H9 (cell line): ENCODE measurements at regions not wholly inside any gene's neighbourhood (a gene's known extent, or its start where the extent isn't known, plus 50 kb on each side); places are given as distances from the start of the nearest gene placed in this dataset.

Experiments used
- DNase-seq: peaks from one replicate; pipeline ENCODE4 v3.0.0-alpha.2; 2017
- H2AFZ ChIP-seq: one replicate; pipeline ENCODE4 v1.6.1; 2013; ENCODE audit warnings: mild to moderate bottlenecking, low read length, control low read depth, moderate library complexity
- H2AK5ac ChIP-seq: 2 replicates; pipeline ENCODE4 v1.6.1; 2013; ENCODE audit warnings: low read length, control low read depth, mixed read lengths; ENCODE audit not compliant: insufficient read length
- H2BK120ac ChIP-seq: one replicate; pipeline ENCODE4 v1.6.1; 2013; ENCODE audit warnings: low read depth, mild to moderate bottlenecking, low read length, control low read depth, inconsistent platforms; ENCODE audit not compliant: poor library complexity, severe bottlenecking
- H2BK12ac ChIP-seq: 2 replicates; pipeline ENCODE4 v1.6.1; 2013; ENCODE audit warnings: low read length, control low read depth, mixed read lengths, low read depth; ENCODE audit not compliant: insufficient read length
- H2BK15ac ChIP-seq: 2 replicates; pipeline ENCODE4 v1.6.1; 2013; ENCODE audit warnings: low read depth, low read length, control low read depth
- H2BK20ac ChIP-seq: one replicate; pipeline ENCODE4 v1.6.1; 2013; ENCODE audit warnings: low read depth, mild to moderate bottlenecking, low read length, control low read depth, inconsistent platforms; ENCODE audit not compliant: poor library complexity, severe bottlenecking
- H2BK5ac ChIP-seq: 2 replicates; pipeline ENCODE4 v1.6.1; 2013; ENCODE audit warnings: low read length, control low read depth, mixed read lengths; ENCODE audit not compliant: insufficient read length
- H3K14ac ChIP-seq: 2 replicates; pipeline ENCODE4 v1.6.1; 2013; ENCODE audit warnings: low read length, control low read depth; ENCODE audit not compliant: insufficient read depth
- H3K18ac ChIP-seq: 2 replicates; pipeline ENCODE4 v1.6.1; 2013; ENCODE audit warnings: low read depth, mild to moderate bottlenecking, mixed read lengths, low read length, control low read depth; ENCODE audit not compliant: insufficient read length
- H3K23ac ChIP-seq: 2 replicates; pipeline ENCODE4 v1.6.1; 2013; ENCODE audit warnings: low read length, control low read depth, mixed read lengths, low read depth; ENCODE audit not compliant: insufficient read length
- H3K23me2 ChIP-seq: 2 replicates; pipeline ENCODE4 v1.6.1; 2013; ENCODE audit warnings: low read depth, mild to moderate bottlenecking, mixed read lengths, low read length, control low read depth; ENCODE audit not compliant: insufficient read length, poor library complexity, severe bottlenecking
- H3K27ac ChIP-seq: 2 replicates; pipeline ENCODE4 v1.5.1; 2013; ENCODE audit warnings: low read length, control low read depth, mixed read lengths, low read depth; ENCODE audit not compliant: insufficient read length
- H3K27me3 ChIP-seq: 2 replicates; pipeline ENCODE4 v1.6.1; 2013; ENCODE audit warnings: low read length, control low read depth, inconsistent platforms; ENCODE audit not compliant: insufficient read depth
- H3K4ac ChIP-seq: 2 replicates; pipeline ENCODE4 v1.6.1; 2013; ENCODE audit warnings: low read depth, mild to moderate bottlenecking, control low read depth, inconsistent platforms, low read length, moderate library complexity
- H3K4me1 ChIP-seq: 2 replicates; pipeline ENCODE4 v1.6.1; 2013; ENCODE audit warnings: low read length, control low read depth, inconsistent platforms; ENCODE audit not compliant: insufficient read depth
- H3K4me2 ChIP-seq: 2 replicates; pipeline ENCODE4 v1.6.1; 2013; ENCODE audit warnings: low read length, control low read depth, mixed read lengths; ENCODE audit not compliant: insufficient read length, insufficient read depth
- H3K56ac ChIP-seq: 2 replicates; pipeline ENCODE4 v1.6.1; 2013; ENCODE audit warnings: low read depth, mild to moderate bottlenecking, mixed read lengths, low read length, control low read depth; ENCODE audit not compliant: insufficient read length
- H3K79me1 ChIP-seq: 2 replicates; pipeline ENCODE4 v1.6.1; 2013; ENCODE audit warnings: low read depth, mild to moderate bottlenecking, moderate library complexity, low read length, control low read depth, inconsistent platforms; ENCODE audit not compliant: insufficient read depth, poor library complexity, severe bottlenecking
- H3K79me2 ChIP-seq: 2 replicates; pipeline ENCODE4 v1.6.1; 2013; ENCODE audit warnings: low read length, control low read depth, inconsistent platforms; ENCODE audit not compliant: insufficient read depth
- H3K9ac ChIP-seq: 2 replicates; pipeline ENCODE4 v1.6.1; 2013; ENCODE audit warnings: low read length, control low read depth, mixed read lengths; ENCODE audit not compliant: insufficient read length; ENCODE audit errors: extremely low read depth
- H3K9me3 ChIP-seq: one replicate; pipeline ENCODE4 v1.6.1; 2013; ENCODE audit warnings: low read depth, low read length, inconsistent platforms; ENCODE audit not compliant: control insufficient read depth
- H3T11ph ChIP-seq: one replicate; pipeline ENCODE4 v1.6.1; 2013; ENCODE audit warnings: mild to moderate bottlenecking, low read length, control low read depth, inconsistent platforms
- H4K20me1 ChIP-seq: one replicate; pipeline ENCODE4 v1.6.1; 2013; ENCODE audit not compliant: control insufficient read depth, insufficient read length, insufficient read depth
- H4K5ac ChIP-seq: 2 replicates; pipeline ENCODE4 v1.6.1; 2013; ENCODE audit warnings: low read depth, mild to moderate bottlenecking, mixed read lengths, low read length, control low read depth; ENCODE audit not compliant: insufficient read length
- H4K8ac ChIP-seq: replicated peaks from 2 replicates; pipeline ENCODE4 v1.6.1; 2013; ENCODE audit warnings: low read length, control low read depth, mixed read lengths, low read depth; ENCODE audit not compliant: insufficient read length
- H4K91ac ChIP-seq: 2 replicates; pipeline ENCODE4 v1.6.1; 2013; ENCODE audit warnings: low read depth, mild to moderate bottlenecking, moderate library complexity, mixed read lengths, low read length, control low read depth; ENCODE audit not compliant: insufficient read length
- H3K27ac Mint-ChIP-seq, 3 experiments: 2 replicates in 2 of 3; 3 replicates in 1 of 3; pipeline ENCODE4 v1.8.0; 2020 to 2021; ENCODE audit warnings: mixed read lengths in 3 of 3, mild to moderate bottlenecking in 1 of 3, moderate library complexity in 1 of 3
- H3K27me3 Mint-ChIP-seq: 2 replicates; pipeline ENCODE4 v1.8.0; 2021; ENCODE audit warnings: low read depth, mild to moderate bottlenecking, moderate library complexity, mixed read lengths
- H3K36me3 Mint-ChIP-seq, 3 experiments: 2 replicates in 2 of 3; 3 replicates in 1 of 3; pipeline ENCODE4 v1.8.0; 2020 to 2021; ENCODE audit warnings: low read depth in 3 of 3, mixed read lengths in 3 of 3; ENCODE audit not compliant: insufficient read depth in 1 of 3
- H3K4me1 Mint-ChIP-seq, 2 experiments: 2 replicates each; pipeline ENCODE4 v1.8.0; 2020; ENCODE audit warnings: mixed read lengths in 2 of 2
- H3K4me3 Mint-ChIP-seq, 2 experiments: 2 replicates in 1 of 2; 3 replicates in 1 of 2; pipeline ENCODE4 v1.8.0; 2020 to 2021; ENCODE audit warnings: mild to moderate bottlenecking in 2 of 2, mixed read lengths in 2 of 2, moderate library complexity in 1 of 2
- H3K9me3 Mint-ChIP-seq, 2 experiments: 2 replicates in 1 of 2; 3 replicates in 1 of 2; pipeline ENCODE4 v1.8.0; 2020; ENCODE audit warnings: mild to moderate bottlenecking in 2 of 2, mixed read lengths in 2 of 2, moderate library complexity in 1 of 2
- WGBS: extraction: QIAGEN DNeasy Blood & Tissue Kit; methylation state at CpG from one replicate; pipeline ENCODE4 v1.1.7; 2013; ENCODE audit warnings: missing lambda C conversion rate, low lambda C conversion rate, mixed read lengths; ENCODE audit not compliant: insufficient read length; ENCODE audit errors: extremely low coverage; 5-methylcytosine and 5-hydroxymethylcytosine counted together
- TF ChIP-seq, protein P1 (sequence below): fragments of 200-600 bp; sonication (generic); conservative IDR thresholded peaks from 3 replicates; pipeline ENCODE4 v1.8.0; 2021; ENCODE audit warnings: antibody characterized with exemption, mild to moderate bottlenecking

DNA sequence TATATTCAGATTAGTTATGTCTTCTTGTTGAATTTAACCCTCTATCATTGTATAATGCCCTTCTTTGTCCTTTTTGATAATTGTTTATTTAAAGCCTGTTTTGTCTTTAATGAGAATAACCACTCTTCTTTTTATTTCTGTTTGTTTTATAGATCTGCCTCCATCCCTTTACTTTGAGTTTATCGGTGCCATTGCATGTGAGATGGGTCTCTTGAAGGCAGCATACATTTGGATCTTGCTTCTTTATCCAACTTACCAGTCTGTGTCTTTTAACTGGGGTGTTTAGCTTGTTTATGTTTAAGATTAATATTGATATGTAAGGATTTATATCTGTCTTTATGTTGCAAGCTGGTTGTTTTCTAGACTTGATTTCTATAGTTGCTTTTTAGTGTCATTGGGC, 115.8 kb downstream of the RTL3 start:
- Histone ChIP-seq H3K79me1 (no peaks in the 10 kb centered on the region), H2AK5ac (no peak overlapping the region), H4K20me1 (no peaks in the 10 kb centered on the region), H3K4ac (no peak overlapping the region), H2BK12ac (no peak overlapping the region), H3K56ac (no peak overlapping the region), H4K91ac (no peak overlapping the region), H3K23ac (no peak overlapping the region), H3K14ac (no peak overlapping the region), H4K5ac (no peak overlapping the region), H3K9me3 (peaks cover 14% of the 10 kb centered on the region), H4K8ac (no peak overlapping the region), H3T11ph (no peak overlapping the region), H2AFZ (no peak overlapping the region), H2BK15ac (no peak overlapping the region), H3K23me2 (no peaks in the 10 kb centered on the region), H3K4me1 (no peaks in the 10 kb centered on the region), H2BK120ac (no peak overlapping the region), H2BK20ac (no peak overlapping the region), H3K4me2 (no peak overlapping the region), H3K79me2 (no peaks in the 10 kb centered on the region), H3K27me3 (no peaks in the 10 kb centered on the region), H3K18ac (no peak overlapping the region), H3K27ac (no peak overlapping the region), H2BK5ac (no peak overlapping the region), H3K9ac (no peak overlapping the region)
- TF ChIP-seq, protein P1, sequence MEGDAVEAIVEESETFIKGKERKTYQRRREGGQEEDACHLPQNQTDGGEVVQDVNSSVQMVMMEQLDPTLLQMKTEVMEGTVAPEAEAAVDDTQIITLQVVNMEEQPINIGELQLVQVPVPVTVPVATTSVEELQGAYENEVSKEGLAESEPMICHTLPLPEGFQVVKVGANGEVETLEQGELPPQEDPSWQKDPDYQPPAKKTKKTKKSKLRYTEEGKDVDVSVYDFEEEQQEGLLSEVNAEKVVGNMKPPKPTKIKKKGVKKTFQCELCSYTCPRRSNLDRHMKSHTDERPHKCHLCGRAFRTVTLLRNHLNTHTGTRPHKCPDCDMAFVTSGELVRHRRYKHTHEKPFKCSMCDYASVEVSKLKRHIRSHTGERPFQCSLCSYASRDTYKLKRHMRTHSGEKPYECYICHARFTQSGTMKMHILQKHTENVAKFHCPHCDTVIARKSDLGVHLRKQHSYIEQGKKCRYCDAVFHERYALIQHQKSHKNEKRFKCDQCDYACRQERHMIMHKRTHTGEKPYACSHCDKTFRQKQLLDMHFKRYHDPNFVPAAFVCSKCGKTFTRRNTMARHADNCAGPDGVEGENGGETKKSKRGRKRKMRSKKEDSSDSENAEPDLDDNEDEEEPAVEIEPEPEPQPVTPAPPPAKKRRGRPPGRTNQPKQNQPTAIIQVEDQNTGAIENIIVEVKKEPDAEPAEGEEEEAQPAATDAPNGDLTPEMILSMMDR: no peak
- Mint-ChIP-seq H3K36me3 (peaks cover 11 to 31% (median 15%) of the 10 kb centered on the region in 3 experiments), H3K9me3 (peaks cover 89 to 90% of the 10 kb centered on the region in 2 experiments), H3K27me3 (no peaks in the 10 kb centered on the region), H3K4me1 (no peaks in the 10 kb centered on the region), H3K27ac (no peak overlapping the region), H3K4me3 (no peak overlapping the region)
- WGBS: no CpG with 5 or more reads among the region's 1 CpG
- DNase-seq: no peak
